ENCODE measurements at regions not wholly inside any gene's neighbourhood (a gene's known extent, or its start where the extent isn't known, plus 50 kb on each side); places are given as distances from the start of the nearest gene placed in this dataset.
A peak's percentile ranks its signal among the peaks of the same experiment; 100 is the strongest.

DNA sequence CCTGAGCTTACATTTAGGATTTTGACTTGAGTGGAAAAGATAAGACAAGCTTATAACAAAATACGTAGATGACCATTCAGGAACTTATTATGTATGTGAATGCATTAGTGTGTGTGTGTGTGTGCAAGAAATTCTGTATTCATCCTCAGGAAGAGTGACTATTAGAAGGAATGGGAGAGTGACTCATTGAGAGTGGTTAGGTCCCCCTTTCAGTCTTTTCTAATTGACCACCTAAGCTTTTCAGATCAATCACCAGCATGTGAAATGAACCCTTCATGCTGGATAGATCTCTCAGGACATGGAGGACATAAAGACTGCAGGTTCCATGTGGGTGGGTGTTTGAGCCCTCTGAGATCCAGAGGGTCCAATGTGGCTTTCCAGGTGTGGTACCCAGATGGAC is 153.5 kb downstream of the MBL2 start:
- in situ Hi-C loops (cut with HindIII; ENCODE audit: low pct_ligation_motif_present, low pct_unique_long_range_greater_than_20kb, low sequenced_read_pairs), result no loop called here
- DNase-seq, result no peak

DNA sequence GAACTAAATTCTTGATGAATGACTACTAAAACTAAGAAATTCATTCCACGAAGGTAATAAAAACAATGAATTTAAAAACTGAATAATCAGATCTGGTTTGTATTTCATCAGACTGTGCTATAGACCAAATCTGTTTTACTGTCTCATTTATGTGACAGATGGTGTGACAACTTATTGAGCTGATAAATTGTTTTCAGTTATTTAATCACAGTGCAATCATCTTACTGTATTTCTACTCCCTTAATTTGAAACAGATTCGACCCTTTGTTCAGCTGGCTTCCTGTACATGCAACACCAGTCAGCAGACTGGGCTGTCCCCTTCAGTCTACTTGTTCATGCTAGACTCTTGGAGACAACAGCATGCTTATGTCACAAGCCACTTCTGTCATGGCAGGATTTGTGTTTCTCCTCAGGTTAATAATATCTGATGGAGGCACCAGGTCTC is 150.9 kb downstream of the MBL2 start:
- in situ Hi-C loops (cut with HindIII; ENCODE audit: low pct_ligation_motif_present, low pct_unique_long_range_greater_than_20kb, low sequenced_read_pairs), result no loop called here
- no peak for DNase-seq

GRCh38 chr10:52623761-52624160 is 148.8 kb downstream of the MBL2 start:
- in situ Hi-C loops (cut with HindIII; ENCODE audit: low pct_ligation_motif_present, low pct_unique_long_range_greater_than_20kb, low sequenced_read_pairs), result no loop called here
- no peak for DNase-seq

GRCh38 chr10:52627279-52627678 is 145.3 kb downstream of the MBL2 start:
- in situ Hi-C loops (cut with HindIII; ENCODE audit: low pct_ligation_motif_present, low pct_unique_long_range_greater_than_20kb, low sequenced_read_pairs), result no loop called here
- no peak for DNase-seq

- in situ Hi-C loops (cut with HindIII; ENCODE audit: low pct_ligation_motif_present, low pct_unique_long_range_greater_than_20kb, low sequenced_read_pairs), result no loop called here
- no peak for DNase-seq
Measured at GRCh38 chr10:52631146-52631545, 141.4 kb downstream of the MBL2 start.

DNA sequence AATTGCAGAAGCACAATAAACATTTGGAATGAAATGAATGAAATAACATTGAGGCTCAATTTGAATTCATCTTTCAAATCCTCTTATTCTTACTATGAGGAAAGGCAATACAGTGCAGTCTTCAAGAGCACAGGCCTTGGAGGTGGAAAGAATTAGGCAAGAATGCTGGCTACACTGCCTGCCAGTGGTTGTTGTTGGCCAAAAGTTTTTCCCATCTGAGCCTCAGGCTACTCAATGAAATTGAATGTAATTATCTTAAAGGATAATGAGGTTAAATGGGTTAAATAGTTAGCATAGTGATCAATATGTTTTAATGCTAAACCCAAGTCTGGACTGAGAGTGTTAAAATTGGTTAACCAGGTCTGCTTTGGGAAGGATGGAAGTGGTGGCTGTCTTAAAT is 140.9 kb downstream of the MBL2 start:
- in situ Hi-C loops (cut with HindIII; ENCODE audit: low pct_ligation_motif_present, low pct_unique_long_range_greater_than_20kb, low sequenced_read_pairs), result no loop called here
- no peak for DNase-seq

DNA sequence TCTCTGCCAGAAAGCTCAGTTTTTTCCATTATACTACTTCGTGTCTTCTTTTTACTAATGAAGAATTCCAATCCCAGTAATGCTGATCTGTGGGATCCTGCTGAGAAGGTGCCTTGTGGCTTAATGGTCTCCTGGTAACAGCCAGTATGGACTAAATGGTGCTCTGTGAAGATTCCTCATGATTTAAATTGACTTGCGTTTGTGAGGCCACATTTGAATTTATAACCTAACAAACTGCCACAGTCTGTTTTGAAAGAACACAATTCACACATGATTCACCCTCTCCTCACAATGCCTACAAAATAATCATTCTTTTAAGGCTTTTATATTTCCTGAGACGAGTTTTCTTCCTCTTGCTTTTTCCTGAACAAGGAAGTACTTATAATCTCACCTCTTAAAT is 140.0 kb downstream of the MBL2 start:
- DNase-seq, result no peak

GRCh38 chr10:52633266-52633665 is 139.3 kb downstream of the MBL2 start:
- in situ Hi-C loops (cut with HindIII; ENCODE audit: low pct_ligation_motif_present, low pct_unique_long_range_greater_than_20kb, low sequenced_read_pairs), result no loop called here
- no peak for DNase-seq

More for the DNA sequence above, 140.0 kb downstream of the MBL2 start:
- in situ Hi-C loops (cut with HindIII; ENCODE audit: low pct_ligation_motif_present, low pct_unique_long_range_greater_than_20kb, low sequenced_read_pairs), result no loop called here

GRCh38 chr10:52635651-52636050 is 136.9 kb downstream of the MBL2 start:
- DNase-seq, result no peak
- in situ Hi-C loops (cut with HindIII; ENCODE audit: low pct_ligation_motif_present, low pct_unique_long_range_greater_than_20kb, low sequenced_read_pairs), result no loop called here

DNA sequence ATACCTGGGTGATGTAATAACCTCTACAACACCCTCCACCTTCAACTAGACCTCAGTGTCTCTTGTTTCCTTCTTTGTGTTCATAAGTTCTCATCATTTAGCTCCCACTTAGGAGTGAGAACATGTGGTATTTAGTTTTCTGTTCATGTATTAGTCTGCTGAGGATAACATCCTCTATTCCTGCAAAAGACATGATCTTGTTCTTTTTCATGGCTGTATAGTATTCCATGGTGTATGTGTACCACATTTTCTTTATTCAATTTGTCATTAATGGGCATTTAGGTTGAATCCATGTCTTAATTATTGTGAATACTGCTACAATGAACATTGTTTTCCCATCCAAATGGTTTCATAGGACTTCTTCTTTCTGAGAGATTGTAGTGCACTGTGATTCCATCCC is 135.7 kb downstream of the MBL2 start:
- DNase-seq, result no peak
- in situ Hi-C loops (cut with HindIII; ENCODE audit: low pct_ligation_motif_present, low pct_unique_long_range_greater_than_20kb, low sequenced_read_pairs), result no loop called here

- in situ Hi-C loops (cut with HindIII; ENCODE audit: low pct_ligation_motif_present, low pct_unique_long_range_greater_than_20kb, low sequenced_read_pairs), result no loop called here
Measured at GRCh38 chr10:52637592-52637991, 135.0 kb downstream of the MBL2 start.

DNA sequence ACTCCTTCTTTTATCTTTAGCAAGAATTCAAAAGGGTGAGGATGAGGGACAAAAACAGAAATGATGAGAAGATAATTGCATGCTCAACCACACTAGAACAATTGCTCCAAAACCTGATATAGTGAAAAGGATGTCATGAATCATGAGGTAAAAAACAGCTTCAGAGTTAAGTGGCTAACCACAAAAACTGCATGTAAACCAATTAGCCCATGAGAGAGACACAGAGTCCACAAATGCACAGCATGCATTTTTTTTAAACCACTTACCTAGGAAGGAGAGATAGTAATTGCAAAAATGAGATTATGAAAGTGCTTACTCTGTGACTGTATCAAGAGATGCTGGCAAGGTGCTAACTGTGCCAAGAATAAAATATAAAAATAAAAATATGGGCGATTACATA is 132.9 kb downstream of the MBL2 start:
- in situ Hi-C loops (cut with HindIII; ENCODE audit: low pct_ligation_motif_present, low pct_unique_long_range_greater_than_20kb, low sequenced_read_pairs), result no loop called here
- DNase-seq, result no peak

More at GRCh38 chr10:52637592-52637991, 135.0 kb downstream of the MBL2 start:
- DNase-seq, result no peak

- in situ Hi-C loops (cut with HindIII; ENCODE audit: low pct_ligation_motif_present, low pct_unique_long_range_greater_than_20kb, low sequenced_read_pairs), result no loop called here
Measured at GRCh38 chr10:52642208-52642607, 130.4 kb downstream of the MBL2 start.

GRCh38 chr10:52644373-52645186 is 128.0 kb downstream of the MBL2 start:
- peak; percentile 57 for DNase-seq
- in situ Hi-C loops (cut with HindIII; ENCODE audit: low pct_ligation_motif_present, low pct_unique_long_range_greater_than_20kb, low sequenced_read_pairs), result no loop called here

More at GRCh38 chr10:52642208-52642607, 130.4 kb downstream of the MBL2 start:
- DNase-seq, result no peak

- no peak for DNase-seq
- in situ Hi-C loops (cut with HindIII; ENCODE audit: low pct_ligation_motif_present, low pct_unique_long_range_greater_than_20kb, low sequenced_read_pairs), result no loop called here
Measured at GRCh38 chr10:52645187-52645758, 127.3 kb downstream of the MBL2 start.

DNA sequence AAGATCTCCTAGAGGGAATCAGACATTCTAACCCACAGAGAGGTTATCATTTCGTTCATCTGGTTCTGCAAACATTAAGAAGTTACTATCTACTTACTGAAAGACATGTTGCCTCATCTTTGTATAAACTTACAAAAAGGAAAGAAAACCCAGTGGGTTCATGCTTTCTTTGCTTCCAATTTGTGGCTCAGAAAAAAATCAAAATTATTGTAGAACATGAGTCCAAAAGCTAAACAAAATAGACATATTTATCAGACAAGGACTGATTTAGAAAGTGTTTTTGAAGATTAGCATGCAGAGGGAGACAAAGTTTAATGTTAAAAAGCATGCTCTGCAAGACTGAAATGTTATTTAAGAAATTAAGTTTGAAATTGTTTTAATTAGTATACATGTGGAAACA is 123.1 kb downstream of the MBL2 start:
- DNase-seq, result no peak
- in situ Hi-C loops (cut with HindIII; ENCODE audit: low pct_ligation_motif_present, low pct_unique_long_range_greater_than_20kb, low sequenced_read_pairs), result no loop called here

DNA sequence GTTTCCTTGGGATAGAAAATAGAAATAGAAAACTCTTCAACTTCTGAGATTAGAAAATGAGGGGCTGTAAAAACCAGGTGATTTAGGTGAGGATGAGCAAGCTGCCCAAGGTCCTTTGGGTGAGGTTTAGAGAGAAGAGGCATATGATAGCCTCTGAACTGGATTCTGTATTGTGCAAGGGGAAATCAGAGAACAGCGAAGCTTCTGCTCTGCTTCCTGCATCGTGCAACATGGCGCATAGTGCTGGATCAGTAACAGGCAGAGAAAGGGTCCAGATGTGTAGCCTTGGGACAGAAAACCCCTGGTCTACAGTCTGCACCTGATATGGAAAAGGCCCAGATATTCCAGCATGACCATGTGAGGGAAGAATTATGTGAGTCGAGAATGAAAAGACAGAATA is 121.7 kb downstream of the MBL2 start:
- no peak for DNase-seq
- in situ Hi-C loops (cut with HindIII; ENCODE audit: low pct_ligation_motif_present, low pct_unique_long_range_greater_than_20kb, low sequenced_read_pairs), result no loop called here

DNA sequence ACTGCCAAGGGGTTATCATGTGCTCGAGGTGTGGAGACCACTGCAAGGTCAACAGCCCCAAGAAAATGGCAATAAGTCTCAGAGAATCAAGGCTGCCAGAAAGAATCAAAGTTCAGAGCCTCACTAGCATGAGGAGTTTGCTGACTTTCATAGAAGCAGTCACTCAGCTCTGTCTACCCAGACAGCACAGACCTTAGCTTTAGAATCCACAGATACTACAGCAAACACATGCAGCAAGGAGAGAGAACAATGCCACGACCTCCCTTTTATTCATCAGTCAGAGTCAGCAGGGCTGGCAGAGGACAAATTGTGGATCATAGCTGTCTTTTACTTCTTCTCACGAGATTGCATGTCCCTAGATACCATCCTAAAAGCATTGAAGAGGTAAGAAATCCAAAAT is 121.3 kb downstream of the MBL2 start:
- in situ Hi-C loops (cut with HindIII; ENCODE audit: low pct_ligation_motif_present, low pct_unique_long_range_greater_than_20kb, low sequenced_read_pairs), result no loop called here
- no peak for DNase-seq

DNA sequence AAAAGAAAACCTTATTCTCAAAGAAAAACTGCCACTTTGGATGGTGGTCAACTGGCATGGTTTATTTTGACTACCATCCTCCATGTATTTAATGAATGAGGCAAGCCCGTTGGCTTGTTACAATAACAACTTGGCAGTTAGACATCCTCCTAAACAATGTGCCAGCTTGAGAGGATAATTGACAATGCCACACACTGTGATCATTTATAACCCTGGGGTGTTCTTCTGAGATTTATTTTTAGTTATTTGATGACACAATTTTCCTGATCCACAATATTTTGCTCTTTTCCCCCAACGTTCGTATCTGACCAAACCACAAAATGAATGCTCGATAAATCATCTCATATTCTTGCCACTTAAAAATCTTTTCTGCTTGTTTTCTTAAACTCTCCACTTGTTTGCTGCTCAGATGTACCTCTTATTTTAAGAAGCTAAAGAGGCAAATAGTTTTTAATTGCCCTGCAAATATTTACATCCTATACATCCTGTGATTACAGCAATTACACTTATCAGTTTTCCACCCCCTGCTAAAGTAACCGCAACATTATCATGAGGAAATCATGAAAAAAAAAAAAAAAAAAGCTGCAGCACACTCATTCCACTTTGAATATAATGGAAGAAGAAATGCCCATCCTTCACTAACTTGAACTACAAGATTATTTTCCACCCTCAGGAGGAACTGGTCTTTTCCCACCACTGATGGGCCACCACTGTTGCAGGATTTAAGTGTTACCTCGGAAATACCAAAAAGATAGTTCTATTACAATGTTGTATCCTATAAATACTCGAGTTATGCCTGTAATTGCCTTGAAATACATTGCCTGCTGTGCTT is 119.9 kb downstream of the MBL2 start:
- DNase-seq, result no peak
- in situ Hi-C loops (cut with HindIII; ENCODE audit: low pct_ligation_motif_present, low pct_unique_long_range_greater_than_20kb, low sequenced_read_pairs), result no loop called here

All from ACHN (cell line).